ENCODE measurements at regions not wholly inside any gene's neighbourhood (a gene's known extent, or its start where the extent isn't known, plus 50 kb on each side); places are given as distances from the start of the nearest gene placed in this dataset.

GRCh38 chr1:239995281-239995680 is 96.4 kb upstream of the FMN2 start:
- TF ChIP-seq CTCF (IDR thresholded peaks at IDR 0.05): no peak
- TF ChIP-seq POLR2AphosphoS5 (IDR thresholded peaks at IDR 0.05; ENCODE audit: low read depth, low read length): no peak
- no peak for TF ChIP-seq SIN3A (IDR thresholded peaks at IDR 0.05; ENCODE audit: borderline replicate concordance, insufficient read depth, low read depth, low read length)
- TF ChIP-seq REST (IDR thresholded peaks at IDR 0.05; ENCODE audit: insufficient read depth in 1 of 2, low read depth in 2 of 2, low read length in 1 of 2): no peak
